ENCODE measurements at regions not wholly inside any gene's neighbourhood (a gene's known extent, or its start where the extent isn't known, plus 50 kb on each side); places are given as distances from the start of the nearest gene placed in this dataset.

DNA sequence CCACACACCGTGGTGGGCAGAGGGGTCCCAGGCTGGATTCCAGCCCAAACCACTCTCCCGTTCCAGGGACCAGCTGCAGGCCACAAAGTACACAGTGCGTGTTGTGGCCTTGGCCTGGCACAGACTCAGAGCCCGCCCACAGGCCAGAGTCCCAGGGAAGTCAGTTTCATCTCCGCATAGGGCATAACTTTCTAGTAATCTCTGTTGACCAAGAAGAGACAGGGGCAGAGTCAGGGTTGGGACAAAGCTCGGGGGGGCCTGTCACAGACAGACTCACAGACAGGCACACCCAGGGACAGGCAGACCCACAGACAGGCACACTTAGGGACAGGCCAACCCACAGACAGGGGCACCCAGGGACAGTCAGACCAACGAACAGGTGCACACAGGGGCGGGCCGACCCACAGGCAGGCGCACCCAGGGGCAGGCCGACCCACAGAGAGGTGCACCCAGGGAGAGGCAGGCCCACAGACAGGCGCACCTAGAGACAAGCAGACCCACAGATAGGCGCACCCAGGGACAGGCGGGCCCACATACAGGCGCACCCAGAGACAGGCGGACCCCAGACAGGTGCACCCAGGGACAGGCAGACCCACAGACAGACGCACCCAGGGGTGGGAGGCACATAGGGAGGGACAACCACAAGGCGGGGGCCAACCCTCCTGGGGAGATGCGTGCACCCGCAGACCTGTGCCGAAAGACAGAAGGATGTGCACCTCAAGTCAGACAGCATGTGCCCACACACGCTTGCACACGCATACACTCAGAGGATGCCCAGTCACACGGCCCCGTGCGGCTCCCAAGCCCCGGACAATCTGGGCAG, 323.3 kb upstream of the RTL1 start:
- TF ChIP-seq JUND (IDR thresholded peaks at IDR 0.05) = no peak
- TF ChIP-seq SIN3A (IDR thresholded peaks at IDR 0.05; ENCODE audit: borderline replicate concordance, low read depth, low read length) = no peak
- no peak for TF ChIP-seq CTCF (IDR thresholded peaks at IDR 0.05)
- TF ChIP-seq GABPA (IDR thresholded peaks at IDR 0.05; ENCODE audit: low read depth) = no peak
- no peak for TF ChIP-seq POLR2AphosphoS5 (IDR thresholded peaks at IDR 0.05; ENCODE audit: low read depth, low read length)
- TF ChIP-seq EP300 (IDR thresholded peaks at IDR 0.05; ENCODE audit: borderline replicate concordance in 1 of 2, low read depth in 1 of 2, low read length in 1 of 2) = no peak
- TF ChIP-seq YY1 (IDR thresholded peaks at IDR 0.05; ENCODE audit: low read depth) = no peak
- no peak for TF ChIP-seq ZBTB33 (IDR thresholded peaks at IDR 0.05; ENCODE audit: borderline replicate concordance, low read depth)
- no peak for TF ChIP-seq FOXJ3 (CRISPR knock-in tag; IDR thresholded peaks at IDR 0.05)
- TF ChIP-seq USF1 (IDR thresholded peaks at IDR 0.05; ENCODE audit: borderline replicate concordance, low read depth) = no peak
- WGBS (ENCODE audit: low lambda C conversion rate) = 86% methylated on average over 16 of the region's 27 CpGs
- Histone ChIP-seq H3K9ac (no peak overlapping the region), H3K9me3 (no peaks in the 10 kb centered on the region), H3K4me1 (ENCODE audit: control insufficient read depth in 1 of 2, insufficient read depth in 2 of 2, low read depth in 1 of 2, low read length in 1 of 2) (peaks cover 0 to 77% of the 10 kb centered on the region in 2 experiments; a peak in 1 of 4 replicates), H3K9me2 (no peaks in the 10 kb centered on the region), H3K79me2 (ENCODE audit: insufficient read depth) (no peaks in the 10 kb centered on the region), H3K27ac (ENCODE audit: low read depth in 2 of 2, low read length in 1 of 2) (peak overlapping the region in 1 of 2 experiments; percentile 97; a peak in 1 of 4 replicates), H3K4me2 (no peak overlapping the region), H3K4me3 (ENCODE audit: low read depth in 2 of 2, low read length in 1 of 2) (no peak overlapping the region), H4K20me1 (ENCODE audit: insufficient read depth) (no peaks in the 10 kb centered on the region), H3K27me3 (ENCODE audit: insufficient read depth) (no peaks in the 10 kb centered on the region), H3F3A (replicated peaks; ENCODE audit: insufficient read depth) (no peaks in the 10 kb centered on the region), H3K36me3 (replicated peaks in 1 of 2; ENCODE audit: control insufficient read depth in 1 of 2, insufficient read depth in 2 of 2, low read length in 1 of 2) (no peaks in the 10 kb centered on the region), H2AFZ (ENCODE audit: low read depth) (no peak overlapping the region)
- no peak for DNase-seq
- POLR2A ChIA-PET = interaction anchor here (0.7 to 5.1 kb wide), 6 partner anchors 9 to 323 kb away, joined by 3 to 46 read pairs (median 6); partner anchors contain the start of gene RTL1
- CTCF ChIA-PET = interaction anchor here (1.0 to 3.2 kb wide), 5 partner anchors 50 to 401 kb away, joined by 3 to 13 read pairs (median 4); partner anchors contain the start of gene RTL1

Data from SK-N-SH (cell line).